Mesothelial cell of epicardium (in vitro differentiated cells): ENCODE measurements at regions not wholly inside any gene's neighbourhood (a gene's known extent, or its start where the extent isn't known, plus 50 kb on each side); places are given as distances from the start of the nearest gene placed in this dataset.

Source experiments
- DNase-seq, 2 experiments: peaks; one replicate each; pipeline ENCODE4 v3.0.0; 2021; ENCODE audit warnings: low spot score in 2 of 2; ENCODE audit not compliant: unreplicated experiment in 2 of 2
- H3K27ac Mint-ChIP-seq: 2 replicates; pipeline ENCODE4 v1.8.0; 2021; ENCODE audit warnings: mixed read lengths
- H3K27me3 Mint-ChIP-seq: 2 replicates; pipeline ENCODE4 v1.8.0; 2021; ENCODE audit warnings: low read depth, mixed read lengths
- H3K36me3 Mint-ChIP-seq: 2 replicates; pipeline ENCODE4 v1.8.0; 2021; ENCODE audit warnings: mixed read lengths
- H3K4me1 Mint-ChIP-seq: 2 replicates; pipeline ENCODE4 v1.8.0; 2021; ENCODE audit warnings: mixed read lengths
- H3K4me3 Mint-ChIP-seq: 2 replicates; pipeline ENCODE4 v1.8.0; 2021; ENCODE audit warnings: mild to moderate bottlenecking, moderate library complexity, mixed read lengths
- H3K9me3 Mint-ChIP-seq: 2 replicates; pipeline ENCODE4 v1.8.0; 2021; ENCODE audit warnings: mixed read lengths
- TF ChIP-seq, protein P1 (sequence below): fragments of 200-600 bp; sonication (generic); IDR thresholded peaks from one replicate; pipeline ENCODE4 v1.5.0; 2021; ENCODE audit warnings: antibody characterized with exemption; ENCODE audit not compliant: unreplicated experiment

DNA sequence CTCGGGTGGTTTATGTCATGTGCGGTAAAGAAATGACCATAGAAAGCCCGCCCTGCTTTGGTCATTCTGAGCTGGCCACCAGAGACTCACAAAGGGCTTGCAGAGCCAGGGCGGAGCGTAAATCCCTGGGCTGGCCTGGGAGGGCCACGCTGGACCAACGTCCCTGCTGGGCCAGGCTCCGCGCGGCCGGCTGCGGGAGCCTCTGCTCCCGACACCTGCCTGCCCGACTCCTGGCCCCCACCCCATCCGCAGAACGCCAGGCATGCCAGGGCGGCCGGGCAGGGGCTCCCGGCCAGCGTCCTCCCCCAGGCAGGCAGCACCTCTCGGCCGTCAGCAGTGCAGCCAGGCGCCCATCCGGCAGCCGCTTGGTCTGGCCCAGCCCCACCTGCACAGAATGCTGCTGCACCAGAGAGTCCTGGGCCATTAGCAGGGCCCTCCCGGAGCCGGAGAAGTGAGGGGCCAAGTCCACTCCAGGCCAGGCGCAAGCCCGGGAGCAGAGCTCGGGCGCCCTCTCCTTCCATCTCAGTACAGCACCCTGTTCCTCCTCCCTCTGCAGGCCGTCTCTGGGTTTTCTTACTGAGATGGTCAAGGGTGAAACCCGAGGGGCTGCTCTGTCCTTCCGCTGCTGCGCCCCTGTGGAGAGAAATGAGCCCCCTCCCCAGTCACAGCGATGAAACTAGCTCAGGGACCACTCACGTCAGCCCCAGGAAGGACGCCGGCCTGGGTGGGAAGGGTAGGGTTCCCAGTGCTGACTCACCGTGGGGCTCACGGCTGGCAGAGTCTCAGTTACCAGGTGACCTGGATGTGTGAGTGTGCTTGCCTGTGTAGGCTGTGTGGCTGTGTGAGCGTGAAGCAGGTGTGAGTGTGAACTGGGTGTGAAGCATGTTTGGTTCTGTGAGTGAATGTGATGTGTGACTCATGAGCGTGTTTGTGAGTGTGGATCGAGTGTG is 83.3 kb downstream of the PTGR3 start:
- peaks cover 4% of the 10 kb centered on the region for H3K27me3 Mint-ChIP-seq
- peak in 1 of 2 experiments; percentile 31 for DNase-seq
- H3K4me3 Mint-ChIP-seq: no peak overlapping the region
- no peak overlapping the region for H3K27ac Mint-ChIP-seq
- no peaks in the 10 kb centered on the region for H3K4me1 Mint-ChIP-seq
- no peaks in the 10 kb centered on the region for H3K9me3 Mint-ChIP-seq
- H3K36me3 Mint-ChIP-seq: no peaks in the 10 kb centered on the region
- TF ChIP-seq, protein P1, sequence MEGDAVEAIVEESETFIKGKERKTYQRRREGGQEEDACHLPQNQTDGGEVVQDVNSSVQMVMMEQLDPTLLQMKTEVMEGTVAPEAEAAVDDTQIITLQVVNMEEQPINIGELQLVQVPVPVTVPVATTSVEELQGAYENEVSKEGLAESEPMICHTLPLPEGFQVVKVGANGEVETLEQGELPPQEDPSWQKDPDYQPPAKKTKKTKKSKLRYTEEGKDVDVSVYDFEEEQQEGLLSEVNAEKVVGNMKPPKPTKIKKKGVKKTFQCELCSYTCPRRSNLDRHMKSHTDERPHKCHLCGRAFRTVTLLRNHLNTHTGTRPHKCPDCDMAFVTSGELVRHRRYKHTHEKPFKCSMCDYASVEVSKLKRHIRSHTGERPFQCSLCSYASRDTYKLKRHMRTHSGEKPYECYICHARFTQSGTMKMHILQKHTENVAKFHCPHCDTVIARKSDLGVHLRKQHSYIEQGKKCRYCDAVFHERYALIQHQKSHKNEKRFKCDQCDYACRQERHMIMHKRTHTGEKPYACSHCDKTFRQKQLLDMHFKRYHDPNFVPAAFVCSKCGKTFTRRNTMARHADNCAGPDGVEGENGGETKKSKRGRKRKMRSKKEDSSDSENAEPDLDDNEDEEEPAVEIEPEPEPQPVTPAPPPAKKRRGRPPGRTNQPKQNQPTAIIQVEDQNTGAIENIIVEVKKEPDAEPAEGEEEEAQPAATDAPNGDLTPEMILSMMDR: no peak

DNA sequence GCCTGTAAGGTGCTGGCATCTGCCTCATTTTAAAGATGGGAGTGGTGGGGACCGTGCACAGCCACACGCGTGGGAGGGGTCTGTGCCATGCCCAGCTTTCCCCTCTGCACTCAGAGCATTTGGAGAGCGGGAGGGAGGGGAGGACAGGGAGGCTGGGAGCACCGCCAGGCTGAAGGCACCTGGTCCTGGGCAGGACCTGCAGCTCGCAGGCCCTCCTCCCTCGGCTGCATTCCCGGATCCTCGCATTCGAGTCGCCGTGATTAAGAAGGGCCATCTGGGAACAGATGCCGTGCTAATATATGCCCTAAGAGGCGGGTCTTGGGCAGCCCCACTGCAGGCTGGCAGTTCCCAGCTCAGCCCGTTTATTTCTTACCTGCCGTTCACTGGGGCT is 84.0 kb downstream of the PTGR3 start:
- no peaks in the 10 kb centered on the region for H3K36me3 Mint-ChIP-seq
- no peak for DNase-seq
- peaks cover 8% of the 10 kb centered on the region for H3K27me3 Mint-ChIP-seq
- H3K4me3 Mint-ChIP-seq: no peak overlapping the region
- no peak overlapping the region for H3K27ac Mint-ChIP-seq
- no peaks in the 10 kb centered on the region for H3K9me3 Mint-ChIP-seq
- TF ChIP-seq, protein P1: no peak
- H3K4me1 Mint-ChIP-seq: no peaks in the 10 kb centered on the region

DNA sequence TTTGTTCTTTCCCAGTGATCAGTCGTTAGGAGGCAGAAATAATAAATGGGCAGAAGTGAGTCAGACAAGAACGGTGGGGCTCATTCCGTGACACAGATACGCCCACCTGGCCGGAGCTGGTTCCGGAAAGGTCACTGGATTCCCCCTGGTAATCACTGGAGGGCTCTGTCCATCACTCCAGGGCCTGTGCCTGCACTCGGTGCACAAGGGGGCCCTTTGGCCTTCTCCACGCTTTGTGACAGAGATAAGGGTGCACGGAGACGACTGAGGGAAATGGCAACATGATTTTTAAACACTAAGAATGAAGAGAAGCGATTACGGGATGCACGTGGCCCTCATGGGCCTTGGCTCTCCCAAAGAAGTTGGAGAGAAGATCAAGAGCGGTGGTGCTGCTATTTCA is 84.4 kb downstream of the PTGR3 start:
- Mint-ChIP-seq H3K27ac (no peak overlapping the region), H3K36me3 (no peaks in the 10 kb centered on the region), H3K4me1 (no peaks in the 10 kb centered on the region), H3K4me3 (no peak overlapping the region), H3K9me3 (no peaks in the 10 kb centered on the region), H3K27me3 (peaks cover 8% of the 10 kb centered on the region)
- TF ChIP-seq, protein P1: no peak
- no peak for DNase-seq

DNA sequence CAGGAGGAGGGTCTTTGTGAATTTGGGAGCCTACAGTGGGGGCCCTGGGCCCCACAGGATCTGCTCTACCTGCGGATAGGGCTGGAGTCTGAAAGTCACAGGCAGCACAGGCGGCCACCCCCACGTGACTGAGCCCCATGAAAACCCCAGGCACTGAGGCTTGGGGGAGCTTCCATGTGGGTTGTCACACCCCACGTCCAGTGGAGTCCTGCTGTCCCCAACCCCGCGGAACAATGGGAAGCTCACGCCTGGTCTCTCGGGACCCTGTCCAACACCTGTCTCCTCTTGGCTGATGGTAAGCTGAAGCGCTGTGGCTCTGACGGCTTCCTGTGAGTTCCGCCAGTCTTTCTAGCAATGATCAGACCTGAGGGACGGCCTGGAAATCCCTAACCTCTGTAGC is 85.8 kb downstream of the PTGR3 start:
- Mint-ChIP-seq H3K27ac (no peak overlapping the region), H3K4me3 (no peak overlapping the region), H3K9me3 (no peaks in the 10 kb centered on the region), H3K4me1 (no peaks in the 10 kb centered on the region), H3K27me3 (peaks cover 8% of the 10 kb centered on the region), H3K36me3 (no peaks in the 10 kb centered on the region)
- DNase-seq: peak in 1 of 2 experiments; percentile 24
- TF ChIP-seq, protein P1: no peak

DNA sequence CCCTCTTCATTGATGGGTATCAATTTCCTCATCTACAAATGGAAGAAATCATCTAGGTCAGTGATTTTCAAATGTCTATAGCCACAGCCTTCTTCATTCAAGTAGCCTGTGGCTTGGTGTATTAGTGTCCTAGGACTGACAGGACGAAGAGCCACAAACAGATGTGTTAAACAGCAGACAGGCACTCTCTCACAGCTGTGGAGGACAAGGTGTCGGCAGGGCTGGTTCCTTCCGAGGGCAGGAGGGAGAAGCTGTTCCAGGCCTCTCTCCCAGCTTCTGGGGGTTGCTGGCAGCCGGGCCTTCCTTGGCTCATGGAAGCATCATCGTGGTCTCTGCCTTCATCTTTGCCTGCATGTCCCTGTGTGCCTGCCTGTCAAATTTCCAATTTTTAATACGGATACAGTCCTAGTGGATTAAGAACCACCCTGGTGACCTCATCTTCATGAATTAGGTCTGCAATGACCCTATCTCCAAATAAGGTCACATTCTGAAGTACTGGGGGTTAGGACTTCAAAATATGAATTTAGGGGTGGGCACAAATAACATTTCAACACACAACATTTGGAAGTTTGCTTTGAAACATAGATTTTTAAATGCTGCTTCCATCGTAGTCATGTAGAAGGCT is 86.5 kb downstream of the PTGR3 start:
- DNase-seq: peak in 1 of 2 experiments; percentile 3
- Mint-ChIP-seq H3K9me3 (no peaks in the 10 kb centered on the region), H3K27me3 (peaks cover 8% of the 10 kb centered on the region), H3K27ac (no peak overlapping the region), H3K4me1 (no peaks in the 10 kb centered on the region), H3K36me3 (no peaks in the 10 kb centered on the region), H3K4me3 (no peak overlapping the region)
- TF ChIP-seq, protein P1: no peak
